CD4-positive, alpha-beta T cell treated with Interleukin-1 beta for 1 hour (primary cell): ENCODE measurements at regions not wholly inside any gene's neighbourhood (a gene's known extent, or its start where the extent isn't known, plus 50 kb on each side); places are given as distances from the start of the nearest gene placed in this dataset.

Source experiments
- DNase-seq, 2 donors: peaks; one replicate each; pipeline ENCODE4 v3.0.0-alpha.2; 2020 to 2022

DNA sequence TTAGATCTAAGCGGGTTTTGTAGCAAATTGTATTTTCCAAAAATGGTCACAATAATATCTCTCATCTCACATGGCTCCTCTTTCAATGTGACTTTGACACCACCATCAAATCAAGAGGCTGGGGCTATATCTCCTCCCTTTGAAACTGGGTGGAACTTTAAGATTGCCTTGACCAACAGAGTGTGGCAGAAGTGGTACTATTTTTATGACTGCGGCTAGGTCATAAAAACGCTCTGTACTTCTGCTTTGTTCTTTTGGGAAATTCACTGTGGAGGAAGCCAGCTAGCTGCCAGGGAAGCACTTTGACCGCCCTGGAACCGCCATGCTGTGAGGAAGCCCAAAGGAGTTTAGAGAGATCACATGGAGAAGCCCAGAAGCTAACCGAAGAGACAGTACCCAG, 50.7 kb upstream of the ACOT11 start:
- DNase-seq = no peak

DNA sequence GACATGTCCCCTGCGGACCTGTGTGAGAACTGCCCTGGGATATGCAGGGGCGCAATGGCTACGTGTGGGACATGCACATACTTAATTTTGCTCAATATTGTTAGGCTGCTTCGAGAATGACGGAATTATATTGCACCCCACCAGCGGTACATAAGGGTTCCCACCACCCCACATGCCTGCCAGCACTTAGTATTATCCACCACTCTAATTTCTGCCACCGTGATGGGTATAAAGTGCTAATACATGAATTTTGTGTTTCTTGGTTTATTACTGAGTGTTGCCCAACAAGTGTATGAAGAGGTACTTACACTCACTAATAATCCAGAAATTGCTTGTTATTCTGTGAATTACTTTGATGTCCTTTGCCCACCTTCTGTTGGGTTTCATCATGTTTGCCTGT, 52.1 kb upstream of the ACOT11 start:
- no peak for DNase-seq

GRCh38 chr1:54493608-54494007, 54.4 kb upstream of the ACOT11 start:
- no peak for DNase-seq

- no peak for DNase-seq
Measured at GRCh38 chr1:54490361-54491248, 57.4 kb upstream of the ACOT11 start.

DNA sequence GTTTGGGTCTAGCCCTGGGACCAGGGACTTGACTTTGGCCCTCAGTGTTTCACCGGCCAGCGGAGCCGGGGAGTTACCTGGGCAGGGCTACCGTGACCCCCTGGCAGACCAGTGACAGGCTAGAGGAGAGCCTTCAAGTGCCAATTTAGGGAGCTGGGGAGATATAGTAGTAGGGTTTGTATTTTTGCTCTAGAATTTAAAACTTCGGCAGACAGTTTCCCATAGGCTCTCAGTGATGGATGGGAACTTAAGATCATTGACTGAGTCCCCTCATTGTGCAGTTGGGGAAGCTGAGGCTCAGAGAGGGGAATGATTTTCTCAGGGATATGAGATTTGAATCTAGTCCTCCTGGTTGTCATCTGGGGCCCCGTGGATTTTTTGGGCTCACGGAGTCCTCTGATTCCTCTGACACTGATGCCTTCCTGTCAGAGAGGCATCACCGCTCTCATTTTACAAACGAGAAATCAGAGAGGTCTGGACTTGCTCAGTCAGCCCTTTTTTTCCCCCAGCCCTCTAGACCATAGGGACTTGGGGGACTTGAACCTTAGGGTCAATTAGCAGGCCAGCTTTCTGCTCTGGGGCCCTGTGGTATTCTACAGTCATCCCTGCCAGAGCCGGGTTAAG, 58.3 kb upstream of the ACOT11 start:
- no peak for DNase-seq

- peak; percentile 67 to 69 for DNase-seq
Measured at GRCh38 chr1:54488779-54489626, 59.0 kb upstream of the ACOT11 start.

GRCh38 chr1:54488065-54488750, 59.8 kb upstream of the ACOT11 start:
- peak; percentile 82 to 84 for DNase-seq

DNA sequence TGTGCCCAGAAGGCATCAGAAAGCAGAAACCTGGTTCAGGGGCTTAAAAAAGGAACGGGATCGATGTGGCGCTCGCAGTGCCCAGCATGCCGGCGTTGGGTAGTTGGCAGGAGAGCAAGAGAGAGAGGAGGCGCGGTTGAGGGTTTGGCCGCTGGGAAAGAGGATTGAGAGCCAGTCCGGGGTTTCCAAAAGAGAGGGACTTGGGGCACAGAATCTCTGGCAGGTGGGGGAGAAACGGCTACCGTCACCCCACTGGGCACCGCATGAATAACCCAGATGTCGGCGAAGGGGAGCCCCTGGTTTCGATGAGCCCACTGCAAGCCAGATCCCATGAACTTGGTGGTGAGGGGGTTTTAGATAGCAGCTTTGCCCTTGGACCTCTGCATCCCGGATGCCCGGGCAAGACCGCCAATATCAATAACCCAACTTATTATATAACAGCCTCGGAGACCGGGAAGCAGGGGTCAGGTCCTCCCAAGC, 60.4 kb upstream of the ACOT11 start:
- no peak for DNase-seq

DNA sequence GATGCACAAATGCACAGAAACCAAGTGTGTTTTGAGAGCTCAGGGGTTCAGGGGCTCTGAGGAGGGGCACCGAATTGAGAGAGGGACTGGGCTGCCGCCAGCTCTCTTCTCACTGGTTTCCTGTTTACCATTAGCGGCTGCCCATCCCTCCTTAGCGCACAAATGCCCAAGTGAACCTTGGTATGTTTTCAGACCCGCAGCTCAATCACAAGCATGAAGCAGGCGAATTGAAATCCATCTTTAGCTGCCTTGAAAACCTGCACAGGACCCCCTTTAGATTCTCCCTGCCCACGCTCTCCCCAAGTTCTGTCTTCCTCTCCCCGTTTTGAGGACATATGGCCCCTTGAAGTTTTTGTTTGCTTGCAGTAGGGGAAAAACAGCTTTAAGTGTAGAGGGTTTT, 61.1 kb upstream of the ACOT11 start:
- no peak for DNase-seq

- no peak for DNase-seq
Measured at GRCh38 chr1:54485416-54485815, 62.6 kb upstream of the ACOT11 start.

DNA sequence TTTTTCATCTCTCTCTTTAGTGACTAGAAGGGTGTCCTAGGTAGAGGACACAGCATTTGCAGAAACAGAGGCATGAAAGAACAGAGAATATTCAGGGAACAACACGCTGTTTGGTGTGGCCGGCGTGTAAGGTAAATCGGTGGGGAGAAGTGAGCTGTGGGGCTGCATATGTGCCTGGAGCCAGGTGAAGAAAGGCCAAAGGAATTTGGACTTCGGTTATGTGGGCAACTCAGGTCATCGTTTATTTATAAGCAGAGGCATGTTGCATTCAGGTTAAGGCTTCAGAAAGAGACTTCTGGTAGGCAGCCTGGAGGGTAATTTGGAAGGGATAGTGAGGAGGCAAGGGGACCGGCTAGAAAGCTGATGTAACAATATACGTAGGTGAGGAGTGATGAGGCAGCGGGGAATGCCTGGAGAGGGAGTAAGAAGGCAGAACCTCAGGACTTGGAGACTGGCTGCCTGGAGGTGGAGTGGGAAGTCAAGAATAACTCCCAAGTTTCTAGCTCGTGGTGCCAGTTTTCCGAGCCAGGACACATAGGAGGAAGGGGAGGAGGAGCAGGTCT, 64.1 kb upstream of the ACOT11 start:
- DNase-seq = no peak

DNA sequence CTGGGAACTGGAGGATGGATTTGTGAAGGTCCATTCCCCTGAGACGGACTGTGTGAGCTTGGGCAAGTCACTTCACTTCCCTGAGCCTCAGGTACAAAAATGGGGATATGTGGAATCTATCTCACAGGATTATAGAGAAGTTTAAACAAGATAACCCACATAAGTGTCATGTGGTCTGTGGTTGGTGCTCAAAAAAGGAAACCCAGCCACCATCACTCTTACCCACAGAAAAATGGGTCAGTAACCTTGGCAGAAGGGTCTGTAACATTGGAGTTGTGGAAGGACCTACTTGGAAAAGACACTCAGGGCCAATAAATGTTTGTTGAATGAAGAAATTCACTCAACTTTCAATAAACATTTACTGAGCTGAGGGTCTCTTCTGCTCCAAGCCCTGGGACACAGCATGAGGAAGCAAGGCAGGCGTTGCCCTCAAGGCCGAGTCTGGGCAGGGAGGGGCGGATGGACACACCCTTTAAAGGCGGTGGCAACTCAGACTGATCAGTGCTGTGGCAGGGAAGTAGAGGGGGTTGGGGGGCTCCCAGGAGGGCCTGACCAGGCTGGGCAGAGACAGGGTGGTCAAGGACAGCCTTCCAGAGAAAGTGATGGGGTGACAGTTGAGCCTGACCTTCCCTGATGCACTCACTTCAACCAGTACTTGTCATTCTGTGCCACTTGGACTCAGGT, 66.7 kb upstream of the ACOT11 start:
- no peak for DNase-seq

GRCh38 chr1:54480525-54480848, 67.5 kb upstream of the ACOT11 start:
- DNase-seq = no peak

- no peak for DNase-seq
Measured at GRCh38 chr1:54479841-54480524, 68.0 kb upstream of the ACOT11 start.

GRCh38 chr1:54479251-54479650, 68.8 kb upstream of the ACOT11 start:
- DNase-seq = no peak

GRCh38 chr1:54477153-54477561, 70.9 kb upstream of the ACOT11 start:
- DNase-seq = no peak

- no peak for DNase-seq
Measured at GRCh38 chr1:54476530-54477109, 70.4 kb upstream of the SSBP3 start.

GRCh38 chr1:54475946-54476516, 69.8 kb upstream of the SSBP3 start:
- no peak for DNase-seq

DNA sequence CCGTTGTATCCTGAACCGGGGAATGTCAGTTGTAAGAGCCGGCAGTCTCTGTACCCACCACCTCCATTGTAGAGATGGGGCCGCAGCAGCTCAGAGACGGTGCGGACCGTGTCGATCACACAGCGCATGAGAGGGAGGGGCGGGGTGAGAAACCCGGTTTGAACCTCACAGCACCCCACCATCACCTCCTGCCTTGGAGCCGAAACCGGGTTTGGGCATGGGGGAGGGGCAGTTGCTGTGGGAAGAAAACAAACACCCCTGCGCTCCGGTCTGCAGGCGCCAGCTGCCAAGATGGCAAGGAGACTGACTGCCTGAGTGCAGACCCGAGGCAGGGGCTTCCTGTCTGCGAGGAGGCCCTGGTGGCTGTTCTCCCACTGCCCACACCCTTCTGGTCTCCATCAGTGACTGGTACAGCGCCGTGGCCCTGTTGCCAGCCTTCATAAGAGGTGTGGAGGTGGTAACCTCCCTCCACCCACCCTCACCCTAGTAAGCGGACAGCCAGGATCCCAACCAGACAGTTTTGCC, 69.2 kb upstream of the SSBP3 start:
- peak; percentile 77 to 80 for DNase-seq
